ENCODE measurements at regions not wholly inside any gene's neighbourhood (a gene's known extent, or its start where the extent isn't known, plus 50 kb on each side); places are given as distances from the start of the nearest gene placed in this dataset.

DNA sequence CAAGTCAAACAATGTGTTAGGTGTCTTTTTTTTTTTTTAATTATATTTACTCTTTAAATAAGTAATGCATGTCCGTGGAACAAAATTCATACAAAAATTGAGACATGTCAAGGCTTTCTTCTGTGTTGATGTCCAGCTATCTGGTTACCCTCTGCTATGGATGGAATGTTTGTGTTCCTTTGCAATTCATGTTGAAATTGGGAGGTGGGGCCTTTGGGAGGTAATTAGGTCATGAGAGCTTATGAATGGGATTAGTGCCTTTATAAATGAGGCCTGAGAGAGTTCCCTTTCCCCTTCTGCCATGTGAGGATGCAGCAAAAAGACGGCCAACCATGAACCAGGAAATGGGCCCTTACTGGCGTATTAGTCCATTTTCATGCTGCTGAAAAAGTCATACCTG, 83.1 kb upstream of the KCNG1 start:
- in situ Hi-C loops (cut with MboI; ENCODE audit: low sequenced_read_pairs): no loop called here

DNA sequence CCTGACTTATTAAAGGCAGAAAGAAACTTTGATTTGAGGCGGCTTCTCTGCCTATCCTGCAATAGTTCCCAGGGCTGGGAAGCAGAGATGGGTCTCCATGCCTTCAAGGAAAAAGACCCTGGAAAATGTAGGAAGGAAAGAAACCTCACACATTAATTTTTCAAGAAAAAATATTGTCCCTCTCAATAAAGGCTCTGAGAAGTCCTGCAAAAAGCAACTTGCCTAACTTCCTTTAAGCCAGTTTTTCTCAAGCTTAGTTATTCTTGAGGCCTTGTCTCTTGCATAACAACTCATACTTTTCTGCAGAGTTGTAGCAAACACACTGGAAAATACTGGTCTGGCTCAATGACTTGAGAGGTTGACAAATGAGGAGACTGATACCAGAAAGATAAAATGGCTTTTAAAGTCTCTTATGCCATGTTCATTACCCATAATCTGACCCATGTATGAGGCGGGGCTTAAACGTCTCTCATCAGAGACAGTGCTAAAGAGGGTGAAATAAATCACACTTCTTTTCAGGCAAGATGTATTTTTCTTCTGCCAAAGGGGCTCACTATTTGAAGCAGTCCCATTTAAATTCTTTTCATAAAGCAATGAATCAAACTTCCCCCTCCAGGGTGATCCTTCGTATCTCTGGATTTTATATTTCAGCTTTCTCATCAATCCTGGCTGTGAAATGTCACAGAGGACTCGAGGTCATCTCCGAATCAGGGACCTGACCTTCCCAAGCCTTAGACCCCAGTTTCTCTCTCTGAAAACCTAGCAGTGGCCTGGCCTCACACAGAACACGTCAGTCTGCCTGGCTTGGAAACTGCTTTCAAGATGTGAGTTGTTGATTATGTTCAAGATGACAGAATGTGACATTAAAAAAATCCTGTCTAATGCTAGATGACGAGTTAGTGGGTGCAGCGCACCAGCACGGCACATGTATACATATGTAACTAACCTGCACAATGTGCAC, 82.3 kb upstream of the KCNG1 start:
- in situ Hi-C loops (cut with MboI; ENCODE audit: low sequenced_read_pairs): no loop called here

DNA sequence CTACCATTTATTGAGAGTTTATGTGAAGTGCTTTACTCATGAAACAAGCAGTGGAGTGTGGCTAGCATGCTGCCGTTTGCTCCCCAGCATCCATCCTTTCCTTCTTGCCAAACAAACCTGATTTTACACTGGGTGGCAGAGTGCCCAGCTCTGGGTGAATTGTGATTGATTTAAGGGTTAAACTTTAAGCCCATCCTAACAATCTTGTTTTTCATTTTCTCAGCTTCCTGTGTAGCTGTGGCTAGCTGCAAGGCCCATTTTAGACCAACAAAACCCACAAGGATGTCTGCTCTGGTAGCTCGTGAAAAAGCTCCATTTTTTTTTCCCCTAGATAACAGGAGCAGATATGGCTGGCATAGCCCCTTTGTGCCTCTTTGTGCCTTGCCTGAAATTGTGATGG, 77.7 kb upstream of the KCNG1 start:
- in situ Hi-C loops (cut with MboI; ENCODE audit: low sequenced_read_pairs): no loop called here

DNA sequence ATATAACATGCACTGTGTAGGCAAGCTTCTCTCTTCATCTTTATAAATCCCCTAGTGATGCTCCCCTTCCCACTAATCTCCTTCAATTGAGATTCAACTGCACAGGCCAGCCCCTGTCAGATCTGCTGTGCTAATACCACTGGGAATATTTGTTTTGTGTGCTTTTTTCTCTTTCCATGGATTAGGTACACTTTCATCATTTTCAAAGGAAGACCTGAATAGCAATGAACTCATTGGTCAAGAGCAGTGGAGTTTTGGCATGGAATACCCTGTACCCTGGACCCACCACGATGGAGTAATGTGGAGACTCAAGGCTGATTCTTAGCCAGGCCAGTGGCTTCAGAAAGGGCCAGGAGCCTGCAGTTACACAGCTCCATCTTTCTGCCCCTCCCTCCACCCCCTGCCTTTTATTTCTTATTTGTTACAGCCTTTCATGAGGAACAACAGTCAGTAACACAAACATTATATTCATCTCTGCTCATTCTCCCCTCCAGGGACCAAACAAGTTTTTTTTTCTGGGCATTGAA, 75.4 kb upstream of the KCNG1 start:
- in situ Hi-C loops (cut with MboI; ENCODE audit: low sequenced_read_pairs): no loop called here

DNA sequence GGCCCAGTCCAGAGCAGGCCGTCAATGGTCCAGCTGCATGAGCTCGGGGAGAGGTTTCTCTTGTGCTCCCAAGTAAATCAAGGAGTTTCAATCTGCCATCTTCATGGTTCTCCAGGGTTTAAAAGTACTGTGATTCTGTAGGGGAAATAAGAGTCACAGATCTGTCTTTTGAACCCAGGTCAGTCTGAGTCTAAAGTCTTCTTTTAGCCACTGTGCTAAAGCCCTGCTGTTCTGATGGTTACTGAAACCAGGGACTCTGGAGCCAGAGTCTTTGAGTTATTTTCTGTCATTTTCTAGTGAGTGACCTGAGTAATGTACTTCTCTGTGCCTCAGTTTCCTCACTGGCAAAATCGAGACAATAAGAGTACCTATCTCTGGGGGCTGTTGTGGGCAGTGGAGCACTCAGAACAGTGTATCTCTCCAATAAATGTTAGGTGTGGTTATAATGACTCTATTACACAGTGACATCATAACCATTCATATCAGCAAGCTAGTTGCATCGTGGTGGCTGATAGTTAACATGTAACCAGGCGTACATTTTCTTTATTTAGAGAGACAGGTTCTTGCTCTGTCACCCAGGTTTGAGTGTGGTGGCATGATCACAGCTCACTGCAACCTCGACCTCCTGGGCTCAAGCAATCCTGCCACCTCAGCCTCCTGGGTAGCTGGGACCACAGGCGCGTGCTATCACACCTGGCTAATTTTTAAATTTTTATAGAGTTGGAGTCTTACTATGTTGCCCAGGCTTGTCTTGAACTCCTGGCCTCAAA, 74.6 kb upstream of the KCNG1 start:
- in situ Hi-C loops (cut with MboI; ENCODE audit: low sequenced_read_pairs): no loop called here

DNA sequence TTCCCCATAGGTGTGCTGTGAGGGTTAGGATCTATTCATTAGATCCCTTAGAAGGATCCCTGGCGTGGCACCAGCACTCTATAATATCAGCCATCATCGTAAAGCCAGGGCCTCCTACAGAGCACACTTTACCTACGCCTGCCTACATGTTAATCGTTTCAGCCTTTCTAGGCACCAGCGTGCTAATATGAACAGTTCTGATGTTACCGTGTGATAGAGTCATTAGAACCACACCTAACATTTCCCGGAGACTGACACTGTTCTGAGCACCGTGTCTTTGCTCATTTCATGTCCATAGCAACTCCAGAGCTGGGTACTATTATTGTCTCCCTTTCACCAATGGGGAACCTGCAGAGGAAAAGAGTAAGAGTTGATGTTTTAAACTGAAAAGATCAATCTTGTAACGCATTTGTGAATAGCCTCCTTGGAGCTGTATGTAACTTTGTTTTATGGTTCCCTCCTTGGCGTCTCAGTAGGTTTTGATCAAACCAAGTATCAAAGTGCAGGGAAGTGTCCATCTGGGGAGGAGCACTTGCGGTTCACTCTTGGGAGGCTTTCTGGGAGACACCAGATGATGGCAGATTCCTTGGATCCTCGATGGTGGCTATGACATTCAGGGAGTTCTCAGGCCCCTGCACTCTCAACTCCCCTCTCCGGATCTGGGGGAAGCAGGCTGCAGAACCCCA, 73.8 kb upstream of the KCNG1 start:
- in situ Hi-C loops (cut with MboI; ENCODE audit: low sequenced_read_pairs): no loop called here

DNA sequence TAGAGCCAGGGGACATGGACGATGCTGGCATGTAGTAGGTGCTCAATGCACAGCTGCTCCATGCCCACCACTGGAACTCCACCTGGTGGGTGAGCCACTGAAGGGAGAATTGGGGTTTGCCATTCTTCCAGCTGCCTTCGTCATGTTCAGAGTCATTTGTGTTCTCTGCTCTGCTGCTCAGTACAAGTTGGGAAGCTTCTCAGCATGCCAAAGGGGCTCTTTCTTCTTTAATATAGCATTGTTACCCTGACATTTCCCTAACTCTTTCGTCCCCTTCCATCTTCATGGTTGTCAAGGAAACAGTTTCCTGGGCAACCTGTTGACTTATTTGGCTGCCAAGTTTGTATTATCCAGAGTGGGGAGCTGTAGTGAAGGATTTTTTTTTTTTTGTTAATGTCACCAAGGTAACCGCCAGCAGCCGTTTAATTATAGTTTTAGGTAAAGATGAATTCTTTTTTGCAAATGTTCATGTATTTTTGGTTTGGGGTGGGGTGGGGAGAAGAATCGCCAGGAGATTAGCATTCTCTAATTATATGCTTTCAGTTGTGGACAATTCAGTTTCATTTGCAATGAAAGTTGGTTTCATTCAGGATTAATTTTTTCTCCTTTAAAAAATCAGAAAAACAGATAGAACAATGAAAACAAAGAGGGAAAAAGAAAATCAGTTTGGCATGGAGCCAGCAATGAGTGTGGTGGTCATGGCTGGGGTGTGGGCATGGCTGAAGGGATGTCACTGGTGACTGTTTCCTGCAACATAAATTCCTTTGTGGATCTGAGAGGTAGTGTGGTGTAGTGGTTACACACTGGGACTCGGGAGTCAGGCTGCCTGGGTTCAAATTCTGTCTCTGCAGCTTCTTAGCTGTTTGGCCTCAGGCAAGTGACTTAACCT, 73.0 kb upstream of the KCNG1 start:
- in situ Hi-C loops (cut with MboI; ENCODE audit: low sequenced_read_pairs): no loop called here

DNA sequence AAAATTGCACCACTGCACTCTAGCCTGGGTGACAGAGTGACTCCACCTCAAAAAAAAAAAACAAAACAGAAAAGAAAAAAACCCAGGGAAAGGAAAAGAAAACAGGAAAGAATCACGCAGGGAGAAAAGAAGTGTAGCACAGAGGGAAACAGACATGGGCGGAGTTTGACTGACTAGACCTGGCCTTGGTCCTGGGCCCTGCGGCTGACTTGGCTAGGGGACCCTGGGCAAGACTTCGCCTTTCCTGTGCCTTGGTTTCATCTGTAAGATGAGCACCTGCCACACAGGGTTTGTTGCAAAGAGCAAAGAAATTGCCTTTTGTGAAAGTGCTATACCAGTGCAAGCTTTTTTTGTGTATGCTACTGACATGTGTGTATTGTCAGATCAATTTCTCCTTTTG, 71.3 kb upstream of the KCNG1 start:
- in situ Hi-C loops (cut with MboI; ENCODE audit: low sequenced_read_pairs): no loop called here

DNA sequence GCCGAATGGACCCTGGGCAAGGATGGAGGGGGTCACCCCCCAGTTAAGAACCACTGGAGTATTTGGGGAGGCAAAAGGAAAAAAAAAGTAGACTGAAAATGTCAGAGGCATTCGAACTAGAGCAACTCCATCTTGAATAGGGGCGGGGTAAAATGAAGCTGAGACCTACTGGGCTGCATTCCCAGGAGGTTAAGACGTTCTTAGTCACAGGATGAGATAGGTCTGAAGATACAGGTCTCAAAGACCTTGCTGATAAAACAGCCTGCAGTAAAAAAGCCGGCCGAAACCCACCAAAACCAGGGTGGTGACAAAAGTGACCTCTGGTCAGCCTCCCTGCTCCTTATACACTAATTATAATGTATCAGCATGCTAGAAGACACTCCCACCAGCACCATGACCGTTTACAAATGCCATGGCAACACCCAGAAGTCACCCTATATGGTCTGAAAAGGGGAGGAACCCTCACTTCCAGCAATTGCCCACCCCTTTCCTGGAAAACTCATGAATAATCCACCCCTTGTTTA, 70.4 kb upstream of the KCNG1 start:
- in situ Hi-C loops (cut with MboI; ENCODE audit: low sequenced_read_pairs): no loop called here

DNA sequence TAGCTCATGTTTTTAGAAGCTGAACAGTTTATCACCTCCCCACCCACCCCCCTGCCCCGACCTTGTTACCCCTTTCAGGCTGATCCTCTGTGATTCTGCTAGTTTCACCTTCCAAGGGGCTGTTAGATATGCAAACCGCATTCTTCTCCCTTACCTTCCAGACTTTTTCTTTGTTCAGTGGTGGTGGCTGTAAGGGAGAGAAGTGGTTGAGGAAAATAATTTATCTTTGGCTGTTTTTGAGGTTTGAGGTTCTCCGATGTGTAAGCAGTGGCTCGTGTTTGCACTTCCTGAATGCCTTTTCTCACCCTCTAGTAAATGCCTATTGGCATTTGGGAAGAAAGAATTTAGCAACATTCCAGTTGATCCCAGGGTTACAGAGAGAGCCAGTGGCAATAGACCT, 69.4 kb upstream of the KCNG1 start:
- in situ Hi-C loops (cut with MboI; ENCODE audit: low sequenced_read_pairs): no loop called here

DNA sequence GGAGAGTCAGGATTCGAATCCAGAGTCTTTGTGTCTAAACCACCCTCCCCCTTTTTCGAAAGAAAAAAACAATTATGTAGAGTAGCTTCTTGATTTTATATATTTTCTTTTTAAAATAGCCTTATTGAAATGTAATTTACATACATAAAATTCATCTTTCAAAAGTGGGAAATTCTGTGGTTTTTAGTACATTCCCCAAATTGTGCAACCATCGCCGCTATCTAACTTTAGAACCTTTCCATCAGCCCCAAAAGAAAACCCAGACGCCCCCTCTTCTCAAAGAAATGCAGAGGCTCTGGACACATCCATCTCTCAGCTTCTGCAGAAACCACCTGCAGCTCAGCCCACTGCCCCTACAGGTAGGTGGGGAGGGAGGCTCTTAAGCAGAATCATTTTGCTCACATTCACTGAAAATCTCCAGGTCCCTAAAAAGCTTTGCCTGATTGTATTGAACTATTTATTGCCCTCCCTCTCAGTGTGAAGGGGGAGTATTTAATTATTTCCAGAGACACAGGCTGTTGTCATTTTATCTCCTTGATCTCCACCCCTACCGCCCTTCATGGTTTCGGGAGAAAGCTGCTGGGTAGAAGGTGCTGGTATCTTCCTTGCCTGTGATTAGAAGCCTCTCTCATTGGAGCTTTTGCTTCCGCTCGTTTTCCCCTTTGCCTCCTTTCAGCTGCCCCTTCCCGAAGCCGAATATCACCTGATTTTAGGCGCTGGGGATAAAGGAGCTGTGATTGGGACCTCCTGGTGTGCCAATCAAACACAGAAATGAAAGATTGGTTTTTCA, 68.7 kb upstream of the KCNG1 start:
- in situ Hi-C loops (cut with MboI; ENCODE audit: low sequenced_read_pairs): no loop called here

DNA sequence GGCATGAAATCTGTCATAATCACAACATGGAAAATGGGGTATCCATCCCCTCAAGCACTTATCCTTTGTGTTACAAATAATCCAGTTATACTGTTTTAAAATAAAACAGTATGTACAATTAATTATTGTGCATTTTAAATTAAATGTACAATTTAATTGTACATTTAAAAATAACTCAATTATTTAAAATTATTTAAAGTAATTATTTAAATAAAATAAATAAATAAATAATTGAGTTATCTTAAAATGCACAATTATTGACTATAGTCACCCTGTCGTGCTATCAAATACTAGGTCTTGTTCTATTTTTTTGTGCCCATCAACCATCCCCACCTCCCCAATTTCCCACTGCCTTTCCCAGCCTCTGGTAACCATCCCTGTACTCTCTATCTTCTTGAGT, 66.9 kb upstream of the KCNG1 start:
- in situ Hi-C loops (cut with MboI; ENCODE audit: low sequenced_read_pairs): no loop called here

DNA sequence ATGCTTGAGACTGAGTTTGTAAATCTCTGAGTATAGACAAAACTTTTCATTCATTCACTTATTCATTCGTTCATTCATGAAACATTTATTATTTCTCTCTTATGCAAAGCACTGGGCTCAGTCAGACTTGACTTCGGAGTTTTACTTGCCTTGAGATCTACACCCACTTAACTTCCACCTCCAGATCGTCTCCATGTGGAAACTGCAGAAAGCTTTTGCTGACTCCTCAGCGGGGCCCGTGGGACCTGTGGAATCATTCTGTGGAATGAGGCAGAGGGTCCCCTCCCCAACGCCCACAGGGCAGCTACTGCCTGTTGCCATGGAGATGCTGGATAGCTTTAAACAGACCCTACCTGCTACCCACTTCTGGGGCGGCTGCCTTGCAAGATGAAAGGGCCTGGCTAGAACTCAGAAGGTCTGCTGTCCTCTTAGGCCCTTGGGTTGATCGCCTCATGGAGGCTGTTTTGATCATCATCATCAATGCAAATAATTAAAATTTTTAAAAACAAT, 66.4 kb upstream of the KCNG1 start:
- in situ Hi-C loops (cut with MboI; ENCODE audit: low sequenced_read_pairs): no loop called here

DNA sequence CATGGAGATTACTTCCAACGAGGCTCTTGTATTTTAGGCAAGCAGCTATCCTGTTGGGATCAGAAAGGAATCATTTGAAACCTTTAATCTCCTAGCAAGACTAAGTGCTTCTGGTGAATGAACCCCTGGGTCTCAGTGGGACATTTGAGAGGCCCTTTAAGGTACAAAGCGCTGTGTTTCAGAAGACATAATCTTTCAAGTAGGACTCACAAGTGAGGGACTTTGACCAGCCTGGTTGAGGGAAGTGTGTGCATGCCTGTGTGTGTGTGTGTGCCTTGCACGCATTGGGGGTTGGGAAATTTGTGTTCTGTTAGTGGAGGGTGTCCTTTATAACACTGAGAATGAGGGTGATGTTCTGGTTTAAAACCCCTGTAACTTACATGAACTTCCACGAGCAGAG, 64.4 kb upstream of the KCNG1 start:
- in situ Hi-C loops (cut with MboI; ENCODE audit: low sequenced_read_pairs): no loop called here

DNA sequence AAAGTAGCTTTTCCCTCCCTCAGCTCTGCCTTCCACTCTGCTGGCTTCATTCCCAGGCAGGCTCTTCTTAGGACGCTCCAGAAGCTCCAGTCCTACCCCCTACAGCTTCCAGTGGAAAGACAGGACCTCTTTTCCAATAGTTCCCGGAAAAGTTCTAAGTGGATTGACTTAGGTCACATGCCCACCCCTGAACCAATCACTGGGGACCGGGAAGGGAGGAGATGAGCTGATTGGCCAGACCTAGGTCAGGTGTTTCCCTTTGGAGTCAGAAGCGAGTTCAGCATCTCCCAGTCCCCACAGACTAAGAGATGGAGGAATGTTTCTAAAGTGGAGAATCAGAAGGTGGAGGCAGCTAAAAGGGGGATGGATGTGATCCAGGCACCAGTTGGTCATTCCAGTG, 62.9 kb upstream of the KCNG1 start:
- in situ Hi-C loops (cut with MboI; ENCODE audit: low sequenced_read_pairs): no loop called here

DNA sequence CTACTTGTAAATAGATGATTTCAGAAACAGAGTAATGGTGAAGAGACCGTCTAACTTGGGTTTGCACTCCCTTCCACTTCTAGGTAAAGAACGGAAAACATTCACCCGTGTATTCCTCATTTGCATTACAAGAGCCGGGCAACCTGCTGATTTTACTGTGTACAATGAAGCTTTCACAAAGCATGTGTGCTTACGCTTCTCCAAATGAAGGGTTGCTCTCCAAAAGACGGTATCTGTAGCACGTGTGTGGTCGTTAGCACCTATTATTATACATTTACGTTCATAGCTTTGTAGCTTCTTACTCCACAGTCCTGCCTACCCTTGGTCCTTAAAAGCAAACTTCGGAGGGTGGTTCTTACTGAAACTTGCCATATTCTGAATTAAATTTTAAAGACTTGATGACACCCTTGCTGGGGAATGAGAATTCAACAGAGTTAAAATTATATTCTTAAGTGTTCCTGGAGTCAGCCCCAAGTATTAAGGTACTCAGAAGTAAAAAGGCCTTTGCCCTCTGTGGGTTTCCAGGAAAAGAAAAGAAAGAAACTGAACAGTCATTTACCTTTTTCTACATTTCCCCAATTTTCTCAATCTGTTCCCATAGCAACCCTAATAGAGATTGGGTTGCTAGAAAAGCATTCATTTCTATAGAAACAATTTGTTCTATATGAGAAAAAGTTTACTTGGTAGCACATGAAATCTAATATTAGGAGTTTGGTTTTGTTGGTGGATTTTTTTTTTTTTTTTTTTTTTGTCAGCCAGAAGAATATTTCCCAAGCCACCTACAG, 61.9 kb upstream of the KCNG1 start:
- in situ Hi-C loops (cut with MboI; ENCODE audit: low sequenced_read_pairs): no loop called here

DNA sequence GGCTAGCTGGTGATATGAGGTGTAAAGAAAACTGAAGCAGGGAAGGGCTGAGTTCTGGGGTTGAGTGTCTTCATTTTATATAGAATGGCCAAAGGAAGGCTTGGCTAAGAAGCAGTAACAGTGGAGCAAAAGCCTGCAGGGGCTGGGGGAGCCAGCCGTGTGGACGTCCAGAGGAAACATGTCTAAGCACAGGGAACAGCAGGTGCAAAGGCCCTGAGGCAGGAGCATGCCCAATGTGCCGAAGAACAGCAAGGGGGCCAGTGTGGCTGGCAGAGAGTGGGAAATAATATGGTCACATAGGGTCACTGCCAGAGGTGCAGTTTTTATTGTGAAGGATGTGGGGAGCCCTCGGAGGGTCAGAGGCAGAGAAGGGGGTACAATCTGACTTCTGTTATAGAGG, 60.5 kb upstream of the KCNG1 start:
- in situ Hi-C loops (cut with MboI; ENCODE audit: low sequenced_read_pairs): no loop called here

DNA sequence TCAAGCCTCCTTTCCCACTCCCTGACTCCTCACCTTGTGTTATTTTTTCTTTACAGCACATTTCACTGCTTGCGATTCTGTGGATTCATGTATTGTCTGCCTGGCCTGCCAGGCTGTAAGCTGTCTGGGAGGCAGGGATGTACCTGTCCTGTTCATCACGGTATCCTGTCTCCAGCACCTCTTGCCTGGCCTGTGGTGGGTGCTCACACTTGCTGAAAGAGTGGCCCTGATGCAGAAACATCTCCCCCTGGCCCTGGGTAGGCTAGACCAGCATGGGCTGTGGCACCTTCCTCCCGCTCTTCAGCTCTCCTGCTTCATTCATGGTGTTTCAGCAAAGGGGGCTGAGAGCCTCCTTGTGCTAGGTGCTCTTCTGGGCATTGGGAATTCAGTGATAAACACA, 60.1 kb upstream of the KCNG1 start:
- in situ Hi-C loops (cut with MboI; ENCODE audit: low sequenced_read_pairs): no loop called here

All from HL-60/S4 treated with retinoic acid at 250 ng/mL for 4 days and 3 days (cell line).